ENCODE measurements at regions not wholly inside any gene's neighbourhood (a gene's known extent, or its start where the extent isn't known, plus 50 kb on each side); places are given as distances from the start of the nearest gene placed in this dataset.
"Not testable (repeated sequence)": the region's sequence is repeated elsewhere in the genome, so short reads cannot be mapped to it uniquely, and the experiment has no call there.

DNA sequence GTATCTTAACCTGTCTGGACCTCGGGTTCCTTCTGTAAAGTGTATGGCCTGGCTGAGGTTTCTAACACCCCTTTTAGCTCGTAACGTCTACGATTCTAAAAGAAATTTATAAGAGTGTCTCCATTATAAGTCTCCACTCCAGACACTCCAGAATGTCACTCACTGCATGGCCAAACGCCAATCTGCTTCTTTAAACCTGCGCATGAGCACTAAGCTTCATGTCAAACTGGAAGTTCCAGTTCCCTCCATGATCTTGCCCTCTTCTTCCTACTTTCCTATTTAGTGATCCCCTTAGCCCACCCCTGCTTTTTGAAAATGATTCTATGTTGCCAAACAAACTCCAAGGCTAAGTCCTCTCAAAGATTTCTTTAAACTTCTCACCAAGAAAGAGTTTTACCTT lies 241.4 kb upstream of the NPVF start:
- Histone ChIP-seq H2AFZ (ENCODE audit: low read length) (no peak overlapping the region), H3K9me3 (ENCODE audit: control insufficient read depth, insufficient read depth, low read depth, low read length) (no peaks in the 10 kb centered on the region), H3K36me3 (ENCODE audit: control insufficient read depth, insufficient read depth, low read length) (no peaks in the 10 kb centered on the region), H3K79me2 (ENCODE audit: control insufficient read depth, insufficient read depth, low read length) (no peaks in the 10 kb centered on the region), H3K9ac (ENCODE audit: insufficient read depth, low read length) (no peak overlapping the region), H3K4me3 (replicated peaks in 1 of 4; ENCODE audit: control extremely low read depth in 1 of 4, insufficient read depth in 1 of 4, low read depth in 3 of 4, low read length in 4 of 4) (no peak overlapping the region), H3K27ac (ENCODE audit: insufficient read depth, low read length) (no peak overlapping the region), H3K4me2 (ENCODE audit: extremely low read depth, insufficient read depth, low read length) (no peak overlapping the region), H3K27me3 (ENCODE audit: control insufficient read depth, insufficient read depth, low read length) (no peaks in the 10 kb centered on the region), H3K4me1 (ENCODE audit: control insufficient read depth, extremely low read depth, insufficient read depth, low read length) (no peaks in the 10 kb centered on the region), H4K20me1 (ENCODE audit: control insufficient read depth, extremely low read depth, insufficient read depth, low read length) (no peaks in the 10 kb centered on the region)
- no peak for DNase-seq (ENCODE audit: low read depth in 2 of 2)
- TF ChIP-seq EZH2 (IDR thresholded peaks at IDR 0.05; ENCODE audit: low read length, missing control alignments) = no peak
- TF ChIP-seq, protein P1, sequence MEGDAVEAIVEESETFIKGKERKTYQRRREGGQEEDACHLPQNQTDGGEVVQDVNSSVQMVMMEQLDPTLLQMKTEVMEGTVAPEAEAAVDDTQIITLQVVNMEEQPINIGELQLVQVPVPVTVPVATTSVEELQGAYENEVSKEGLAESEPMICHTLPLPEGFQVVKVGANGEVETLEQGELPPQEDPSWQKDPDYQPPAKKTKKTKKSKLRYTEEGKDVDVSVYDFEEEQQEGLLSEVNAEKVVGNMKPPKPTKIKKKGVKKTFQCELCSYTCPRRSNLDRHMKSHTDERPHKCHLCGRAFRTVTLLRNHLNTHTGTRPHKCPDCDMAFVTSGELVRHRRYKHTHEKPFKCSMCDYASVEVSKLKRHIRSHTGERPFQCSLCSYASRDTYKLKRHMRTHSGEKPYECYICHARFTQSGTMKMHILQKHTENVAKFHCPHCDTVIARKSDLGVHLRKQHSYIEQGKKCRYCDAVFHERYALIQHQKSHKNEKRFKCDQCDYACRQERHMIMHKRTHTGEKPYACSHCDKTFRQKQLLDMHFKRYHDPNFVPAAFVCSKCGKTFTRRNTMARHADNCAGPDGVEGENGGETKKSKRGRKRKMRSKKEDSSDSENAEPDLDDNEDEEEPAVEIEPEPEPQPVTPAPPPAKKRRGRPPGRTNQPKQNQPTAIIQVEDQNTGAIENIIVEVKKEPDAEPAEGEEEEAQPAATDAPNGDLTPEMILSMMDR (conservative IDR thresholded peaks at IDR 0.05 in 1 of 2, IDR thresholded peaks at IDR 0.05 in 1 of 2; ENCODE audit: low read depth in 1 of 2, low read length in 2 of 2) = no peak

DNA sequence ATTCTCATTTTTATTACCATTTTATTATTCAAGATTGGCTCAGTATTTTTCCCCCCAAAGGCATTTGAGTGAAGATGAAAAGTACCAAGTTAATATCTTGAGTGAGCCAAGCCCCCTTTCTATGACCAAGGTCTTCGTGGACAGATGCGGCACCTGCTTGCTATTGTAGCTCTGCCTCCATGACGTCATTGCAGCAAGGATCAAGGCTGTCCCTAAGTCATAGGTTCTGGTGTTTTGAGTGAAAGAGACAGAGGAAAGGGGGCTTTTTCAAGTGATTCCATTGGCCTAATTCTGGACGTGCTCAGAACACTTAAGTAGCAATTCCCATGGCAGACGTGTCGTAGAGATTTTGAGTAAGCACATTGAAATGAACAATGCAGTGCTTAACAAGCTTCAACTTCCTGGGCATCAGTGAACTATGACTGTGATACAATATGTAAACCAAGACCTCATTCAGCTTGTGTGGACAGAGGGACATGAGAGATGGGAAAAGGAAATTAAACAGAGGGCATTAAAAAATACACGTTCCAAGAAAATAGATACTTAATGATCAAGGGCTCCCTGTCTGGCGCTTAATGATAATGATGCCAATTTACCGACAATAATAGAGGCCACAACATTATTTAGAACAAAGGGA lies 248.7 kb upstream of the NPVF start:
- H3K79me2 ChIP-seq (ENCODE audit: control insufficient read depth, insufficient read depth, low read length) = no peaks in the 10 kb centered on the region
- DNase-seq (ENCODE audit: low read depth in 2 of 2) = no peak

GRCh38 chr7:25478221-25478620 lies 249.9 kb upstream of the NPVF start:
- H2AFZ ChIP-seq (ENCODE audit: low read length); H3K79me2 ChIP-seq (ENCODE audit: control insufficient read depth, insufficient read depth, low read length); H4K20me1 ChIP-seq (ENCODE audit: control insufficient read depth, extremely low read depth, insufficient read depth, low read length); H3K4me1 ChIP-seq (ENCODE audit: control insufficient read depth, extremely low read depth, insufficient read depth, low read length); H3K27ac ChIP-seq (ENCODE audit: insufficient read depth, low read length); H3K9ac ChIP-seq (ENCODE audit: insufficient read depth, low read length); H3K4me3 ChIP-seq (replicated peaks in 1 of 4; ENCODE audit: control extremely low read depth in 1 of 4, insufficient read depth in 1 of 4, low read depth in 3 of 4, low read length in 4 of 4); H3K9me3 ChIP-seq (ENCODE audit: control insufficient read depth, insufficient read depth, low read depth, low read length); H3K27me3 ChIP-seq (ENCODE audit: control insufficient read depth, insufficient read depth, low read length); H3K36me3 ChIP-seq (ENCODE audit: control insufficient read depth, insufficient read depth, low read length); H3K4me2 ChIP-seq (ENCODE audit: extremely low read depth, insufficient read depth, low read length); DNase-seq (ENCODE audit: low read depth in 2 of 2): not testable (repeated sequence)

More for the DNA sequence above, 248.7 kb upstream of the NPVF start:
- H3K9ac ChIP-seq (ENCODE audit: insufficient read depth, low read length) = no peak overlapping the region
- no peak overlapping the region for H3K4me2 ChIP-seq (ENCODE audit: extremely low read depth, insufficient read depth, low read length)
- H3K4me3 ChIP-seq (replicated peaks in 1 of 4; ENCODE audit: control extremely low read depth in 1 of 4, insufficient read depth in 1 of 4, low read depth in 3 of 4, low read length in 4 of 4) = no peak overlapping the region
- no peak overlapping the region for H3K27ac ChIP-seq (ENCODE audit: insufficient read depth, low read length)
- no peaks in the 10 kb centered on the region for H3K27me3 ChIP-seq (ENCODE audit: control insufficient read depth, insufficient read depth, low read length)
- H3K4me1 ChIP-seq (ENCODE audit: control insufficient read depth, extremely low read depth, insufficient read depth, low read length) = no peaks in the 10 kb centered on the region
- H2AFZ ChIP-seq (ENCODE audit: low read length) = no peak overlapping the region
- no peaks in the 10 kb centered on the region for H4K20me1 ChIP-seq (ENCODE audit: control insufficient read depth, extremely low read depth, insufficient read depth, low read length)
- no peaks in the 10 kb centered on the region for H3K36me3 ChIP-seq (ENCODE audit: control insufficient read depth, insufficient read depth, low read length)
- TF ChIP-seq EZH2 (IDR thresholded peaks at IDR 0.05; ENCODE audit: low read length, missing control alignments) = no peak
- TF ChIP-seq, protein P1 (conservative IDR thresholded peaks at IDR 0.05 in 1 of 2, IDR thresholded peaks at IDR 0.05 in 1 of 2; ENCODE audit: low read depth in 1 of 2, low read length in 2 of 2) = no peak
- no peaks in the 10 kb centered on the region for H3K9me3 ChIP-seq (ENCODE audit: control insufficient read depth, insufficient read depth, low read depth, low read length)
